Epidermal melanocyte (primary cell): ENCODE measurements at regions not wholly inside any gene's neighbourhood (a gene's known extent, or its start where the extent isn't known, plus 50 kb on each side); places are given as distances from the start of the nearest gene placed in this dataset.
A peak's percentile ranks its signal among the peaks of the same experiment; 100 is the strongest.

Source experiments
- DNase-seq: peaks from one replicate; pipeline ENCODE4 v3.0.0; 2011; ENCODE audit warnings: low spot score; ENCODE audit not compliant: insufficient read length

DNA sequence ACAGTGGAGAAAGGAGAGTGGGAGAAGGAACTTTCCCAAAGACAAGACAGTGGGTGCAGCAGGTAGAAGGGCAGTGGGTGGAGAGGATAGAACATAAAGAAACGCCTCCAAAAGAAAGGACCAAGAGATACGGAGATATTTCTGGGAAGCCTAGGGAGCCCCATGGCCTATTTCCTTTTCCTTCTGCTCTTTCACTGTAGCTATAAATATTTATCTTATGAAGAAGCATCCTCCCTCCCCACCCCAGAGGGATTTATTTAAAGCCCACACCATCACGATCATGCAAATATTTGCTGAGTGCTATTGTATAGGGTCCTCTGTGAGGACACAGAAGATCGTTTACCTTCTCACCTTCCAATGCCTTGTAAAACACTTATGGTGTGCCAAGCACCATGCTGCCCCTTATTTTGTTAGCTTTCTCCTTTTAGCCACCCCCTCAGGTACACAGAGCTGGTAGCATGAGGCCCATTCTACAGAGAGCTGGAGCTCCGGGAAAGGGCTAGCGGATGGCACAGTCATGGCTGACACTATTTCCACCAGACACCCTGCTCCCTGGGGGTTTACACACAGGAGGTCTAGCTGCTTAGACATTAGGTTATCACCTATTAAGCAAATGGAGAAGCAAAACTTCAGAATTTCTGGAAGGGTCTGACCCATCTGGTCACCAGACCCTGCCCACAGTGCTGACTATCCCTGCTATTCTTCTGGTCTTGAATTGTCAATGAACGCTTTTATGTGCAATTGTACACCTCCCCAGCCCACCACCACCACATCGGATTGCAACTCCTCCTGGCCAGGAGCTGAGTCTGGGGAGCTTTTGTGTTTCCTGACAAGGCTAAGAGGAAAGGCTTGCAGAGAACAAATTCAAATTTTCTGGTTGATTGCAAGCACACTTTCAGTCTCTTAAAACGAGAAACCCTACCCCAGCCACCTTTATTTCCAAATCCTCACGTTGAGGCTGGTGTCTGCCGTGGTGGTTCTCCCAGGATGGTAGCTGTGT, 91.8 kb upstream of the KLF7 start:
- DNase-seq = no peak

DNA sequence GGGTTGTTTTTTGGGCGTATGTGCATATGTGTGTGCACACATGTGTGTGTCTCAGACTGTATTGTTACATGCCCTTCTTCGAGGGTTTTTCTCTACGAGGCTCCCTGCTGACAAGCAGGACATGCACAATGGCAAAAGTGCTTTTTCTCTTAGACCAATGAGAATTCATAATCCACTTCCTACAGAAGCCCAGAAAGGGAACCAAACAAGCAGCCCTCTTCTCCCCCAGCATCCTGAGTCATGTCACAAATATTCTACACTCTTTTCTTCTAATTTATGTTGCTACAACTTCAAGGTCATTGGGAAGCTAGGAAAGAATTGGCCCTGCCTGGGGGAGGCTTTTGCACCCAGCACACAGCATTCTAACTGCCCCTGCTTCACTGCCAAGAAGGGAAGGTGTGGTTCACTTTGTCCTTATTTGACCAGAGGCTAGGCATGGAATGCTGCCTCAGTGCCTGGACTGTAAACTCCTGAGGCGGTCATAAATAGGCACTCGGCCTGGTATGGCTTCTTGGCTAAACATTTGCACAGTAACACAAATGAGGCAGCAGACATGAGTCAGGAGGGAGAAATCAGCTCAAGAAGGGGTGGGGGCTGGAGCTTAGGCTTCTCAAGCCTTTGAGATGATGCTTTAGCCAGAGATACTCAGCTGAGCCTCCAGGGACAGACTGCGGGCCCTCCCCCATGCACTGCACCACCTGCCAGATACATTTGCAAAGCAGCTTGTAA, 92.7 kb upstream of the KLF7 start:
- DNase-seq = peak; percentile 40

DNA sequence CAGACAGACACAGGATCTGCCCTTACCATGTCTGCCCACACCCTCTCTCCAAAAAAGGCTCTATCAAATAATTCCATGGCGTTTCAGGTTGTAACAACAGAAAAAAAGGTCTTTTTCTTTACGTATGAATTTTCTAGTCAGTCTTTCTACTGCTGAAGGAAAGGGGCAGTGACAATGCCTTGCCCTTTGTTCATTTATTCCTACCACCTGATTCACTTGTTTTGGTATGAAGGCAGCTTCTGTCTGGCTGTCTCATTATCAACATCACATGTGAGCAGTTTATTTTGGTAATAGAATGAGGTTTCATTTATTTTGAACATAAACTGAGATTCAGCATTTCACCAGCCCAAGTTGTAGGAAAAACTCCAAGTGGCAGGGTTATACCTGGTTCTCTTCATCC, 94.3 kb upstream of the KLF7 start:
- no peak for DNase-seq

DNA sequence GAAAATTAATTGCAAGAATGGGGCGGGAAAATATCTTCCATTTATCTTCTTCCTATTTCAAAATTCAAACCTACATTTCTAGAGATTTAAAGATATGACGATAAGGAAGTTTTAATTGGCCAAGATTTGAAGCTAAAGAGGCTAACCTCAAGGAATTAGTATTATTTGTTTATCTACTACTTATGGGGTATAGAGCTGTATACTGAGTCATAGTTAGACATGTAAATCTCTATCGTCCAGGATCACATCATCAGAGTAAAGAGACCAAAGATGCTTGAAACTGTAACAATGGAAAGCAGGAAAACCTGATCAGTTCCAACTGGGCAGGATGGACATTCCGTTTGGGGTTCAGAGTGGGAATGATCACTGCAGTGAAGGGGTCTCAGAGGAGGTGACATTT, 95.2 kb upstream of the KLF7 start:
- DNase-seq = no peak

DNA sequence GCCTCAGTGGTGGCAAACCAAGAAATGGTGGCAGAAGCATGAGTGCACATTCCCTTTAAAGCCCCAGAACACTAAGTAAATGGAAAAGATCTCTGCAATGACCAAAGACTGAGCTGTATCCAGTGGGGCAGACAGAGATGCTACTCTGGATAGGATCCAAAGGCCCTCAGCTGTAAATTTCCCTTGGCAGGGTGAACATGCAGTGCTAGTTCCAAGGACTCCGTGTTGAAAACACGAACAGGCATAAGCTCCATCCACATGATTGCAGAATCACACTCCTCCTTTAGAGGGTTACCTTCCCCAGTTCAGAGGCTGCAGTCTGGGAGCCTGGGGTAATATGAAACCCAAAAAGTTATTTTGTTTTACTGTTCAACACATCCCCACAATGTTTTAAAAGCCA, 98.6 kb upstream of the KLF7 start:
- no peak for DNase-seq

DNA sequence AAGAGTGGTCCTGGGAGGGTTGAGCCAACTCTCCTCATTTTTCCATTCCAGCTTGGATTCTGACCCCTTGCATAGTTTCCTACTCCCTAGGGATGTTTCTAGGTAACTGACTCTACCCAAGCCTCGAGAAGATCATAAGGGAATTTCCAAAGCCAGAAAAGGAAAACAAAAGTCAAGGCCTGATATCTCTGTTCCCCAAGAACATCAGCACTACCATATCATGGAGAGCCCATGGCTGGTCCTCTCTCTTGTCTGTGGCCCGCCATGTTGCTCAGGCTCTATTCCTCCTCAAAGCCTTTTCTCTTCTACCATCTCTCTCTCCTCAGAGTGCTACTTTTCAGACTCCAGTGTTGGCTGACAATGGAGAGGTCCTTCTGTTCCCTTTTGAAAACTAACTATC, 99.6 kb upstream of the KLF7 start:
- DNase-seq = no peak

DNA sequence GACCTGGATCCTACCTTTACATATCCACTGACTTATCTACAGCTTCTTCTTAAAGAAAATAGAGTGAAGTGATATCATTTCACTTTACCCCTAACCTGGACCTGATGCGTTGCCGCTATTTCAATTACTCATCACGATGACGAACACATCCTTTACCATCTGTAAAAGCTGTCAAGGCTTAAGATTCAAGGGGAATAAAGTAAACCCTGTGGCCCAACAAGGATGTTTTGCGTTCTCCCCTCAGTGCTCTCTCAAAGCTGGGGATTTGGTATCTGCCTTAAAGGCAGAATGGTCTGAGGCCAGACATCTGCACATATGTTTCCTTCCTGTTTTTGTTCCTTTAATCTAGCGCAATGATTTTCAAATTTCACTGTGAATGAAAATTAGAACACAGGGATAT, 100.1 kb upstream of the KLF7 start:
- no peak for DNase-seq

DNA sequence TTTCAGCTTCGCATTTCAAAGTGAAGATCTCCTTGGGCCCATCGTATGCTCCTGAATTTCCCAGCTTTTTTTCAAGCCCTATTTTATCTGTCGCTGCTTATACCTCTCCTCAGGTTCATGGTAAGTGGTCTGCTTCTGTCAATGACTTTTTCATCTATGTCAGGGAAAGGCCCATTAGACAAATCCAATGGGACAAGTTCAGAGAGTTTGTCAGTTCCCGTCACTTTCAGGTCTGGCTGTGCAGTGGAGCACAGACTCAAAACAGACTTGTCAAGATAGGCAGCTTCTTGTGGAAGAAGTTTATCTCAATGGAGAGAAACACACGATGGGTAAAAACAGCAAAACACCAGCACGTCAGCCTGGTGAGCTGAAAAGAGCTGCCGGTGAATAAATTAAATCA, 100.9 kb upstream of the KLF7 start:
- no peak for DNase-seq

DNA sequence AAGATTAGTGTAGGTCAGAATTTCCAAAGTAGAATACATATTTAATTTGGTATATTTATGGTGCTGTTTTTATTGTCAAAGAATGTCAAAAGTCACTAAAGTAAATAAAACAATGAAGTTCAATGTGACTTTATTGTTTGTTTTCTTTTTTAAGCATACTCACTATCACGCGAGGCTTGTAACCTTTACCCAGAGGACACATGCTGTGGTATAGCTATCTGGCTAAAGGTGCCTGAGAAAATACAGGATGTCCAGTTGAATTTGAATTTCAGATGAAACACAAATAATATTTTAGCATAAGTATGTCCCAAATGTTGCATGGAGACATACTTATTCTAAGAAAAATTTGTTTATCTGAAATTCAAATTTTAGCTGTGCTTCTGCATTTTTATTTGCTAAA, 103.3 kb upstream of the KLF7 start:
- no peak for DNase-seq

DNA sequence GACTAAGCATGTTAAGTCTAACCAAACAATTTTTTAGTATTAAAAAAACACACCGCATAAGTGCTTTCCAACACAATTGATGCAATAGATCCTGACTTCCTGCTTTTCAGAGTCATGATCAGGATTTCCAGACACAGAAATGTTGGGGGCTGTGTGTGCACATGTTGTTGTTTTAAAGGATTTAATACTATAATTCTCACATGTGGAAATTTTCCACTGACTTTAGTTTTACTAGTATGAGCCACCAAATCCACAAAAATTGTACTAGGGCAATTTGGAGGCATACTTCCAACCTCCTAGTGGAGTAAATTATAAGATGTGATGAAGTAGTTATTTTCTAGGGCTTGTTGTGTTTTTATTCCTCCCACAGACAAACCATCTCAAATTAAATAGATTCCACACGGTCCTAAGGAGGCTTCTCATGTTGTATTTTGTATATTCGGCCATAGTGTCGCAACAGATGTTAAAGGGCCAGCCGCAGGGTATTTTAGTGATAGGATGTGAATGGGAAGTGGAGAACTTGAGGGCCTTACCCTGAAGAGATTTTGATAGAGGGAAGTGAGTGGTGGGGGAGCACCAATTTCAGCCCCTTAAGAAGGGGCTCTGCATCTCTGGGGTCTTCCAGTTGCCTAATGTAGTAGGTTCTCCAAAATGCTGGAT, 108.9 kb upstream of the KLF7 start:
- no peak for DNase-seq

DNA sequence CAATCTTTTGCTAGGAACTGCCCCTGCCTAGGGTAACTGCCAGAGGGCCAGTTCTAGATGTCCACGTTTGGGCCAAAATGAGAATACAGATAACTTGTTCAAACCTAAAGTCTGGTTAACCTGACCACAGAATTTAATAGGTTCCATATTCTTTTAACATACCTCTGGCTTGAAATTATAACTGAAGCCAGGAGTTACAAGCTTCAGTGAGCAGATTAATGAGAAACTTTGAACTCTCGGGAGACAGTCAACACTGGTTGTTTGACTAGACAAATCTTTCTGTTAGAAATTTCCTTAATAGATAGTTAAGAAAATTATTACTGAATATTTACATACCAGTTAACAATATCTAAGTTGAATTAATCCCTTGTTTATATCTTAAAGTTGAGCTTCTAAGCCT, 110.0 kb upstream of the KLF7 start:
- no peak for DNase-seq

DNA sequence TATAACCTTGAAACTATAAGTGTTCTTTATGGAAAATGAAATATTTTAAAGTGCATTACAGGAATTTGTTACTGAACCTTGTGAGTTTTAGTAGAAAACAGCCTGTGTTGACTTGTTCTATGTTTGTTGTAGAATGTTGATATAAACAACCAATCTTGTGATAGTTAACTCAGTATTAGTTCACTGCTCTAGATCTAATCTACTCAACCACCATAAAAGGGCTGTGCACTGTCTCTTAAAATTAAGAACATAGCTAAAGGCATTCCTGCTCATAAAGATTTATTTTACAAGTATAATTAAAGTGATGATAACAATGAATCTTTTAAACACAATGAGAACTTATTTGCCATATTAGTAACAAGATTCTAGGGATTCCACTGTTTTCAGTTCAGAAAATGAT, 110.5 kb upstream of the KLF7 start:
- no peak for DNase-seq

DNA sequence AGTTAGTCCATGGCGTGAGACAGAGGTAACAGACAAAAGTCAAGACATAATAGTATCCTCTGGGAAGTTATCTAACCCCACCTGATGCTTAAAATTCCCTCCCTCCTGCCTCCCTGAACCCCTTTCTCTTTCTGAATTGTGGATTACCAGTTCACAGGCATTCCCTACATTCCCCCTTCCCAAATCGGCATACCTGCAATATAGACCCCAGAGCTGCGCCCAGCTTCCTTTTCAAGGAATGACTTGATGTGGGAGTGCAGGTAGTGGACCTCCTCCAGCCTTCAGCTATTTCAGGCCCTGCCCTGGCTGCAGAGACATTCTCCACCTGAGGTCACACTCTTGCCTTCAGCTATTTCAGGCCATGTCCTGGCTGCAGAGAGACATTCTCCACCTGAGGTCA, 111.1 kb upstream of the KLF7 start:
- DNase-seq = no peak

DNA sequence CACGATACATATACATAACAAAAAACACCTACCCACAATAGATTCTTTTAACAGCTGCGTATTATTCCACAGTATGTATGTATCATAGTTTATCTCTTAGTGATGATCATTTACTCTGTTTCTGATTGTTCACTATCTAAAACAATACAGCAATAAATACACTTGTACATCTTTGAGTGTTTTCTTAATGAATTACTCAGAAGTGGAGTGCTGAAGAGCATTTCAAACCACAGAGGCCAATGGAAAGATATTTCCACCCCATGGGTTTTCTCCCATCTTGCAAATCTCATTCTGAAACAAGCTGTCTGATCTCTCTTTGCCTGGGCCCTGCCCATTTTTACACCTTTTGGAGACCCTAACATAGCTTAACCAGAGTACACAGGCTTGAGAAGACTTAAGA, 113.8 kb upstream of the KLF7 start:
- no peak for DNase-seq

DNA sequence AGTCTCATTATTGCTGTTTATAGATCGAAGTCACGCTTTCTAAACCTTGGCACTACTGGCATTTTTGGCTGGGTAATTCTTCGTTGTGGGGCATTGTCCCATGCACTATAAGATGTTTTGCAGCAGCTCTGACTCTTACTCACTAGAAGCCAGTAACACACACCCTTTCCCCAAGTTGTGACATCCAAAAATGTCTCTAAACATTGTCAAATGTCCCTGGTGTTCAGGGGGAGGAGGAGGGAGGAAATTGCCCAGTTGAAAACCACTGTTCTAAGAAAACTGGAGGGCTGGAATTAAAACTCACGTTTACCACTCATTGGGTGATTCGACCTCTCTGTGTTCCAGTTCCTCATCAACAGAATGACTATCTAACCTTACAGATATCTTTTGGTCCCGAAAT, 115.7 kb upstream of the KLF7 start:
- no peak for DNase-seq

DNA sequence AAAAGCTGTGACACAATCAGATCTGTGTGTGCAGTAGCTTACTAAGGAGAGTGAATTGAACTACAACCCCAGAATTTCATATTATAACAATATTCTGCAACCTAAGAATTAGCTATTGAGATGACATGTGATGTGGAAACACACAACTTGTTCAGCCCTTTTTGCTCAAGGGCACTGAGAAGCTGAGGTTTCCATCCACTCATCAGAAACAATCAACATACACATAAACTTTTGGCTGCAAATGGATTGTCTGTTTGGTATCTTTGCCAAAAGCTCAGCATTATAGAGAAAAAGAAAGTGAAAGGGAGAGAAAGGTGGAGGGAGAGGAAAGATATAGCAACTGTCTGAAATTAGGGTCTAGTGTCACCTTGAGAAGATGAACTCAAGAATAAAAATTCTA, 117.2 kb upstream of the KLF7 start:
- DNase-seq = peak; percentile 33

DNA sequence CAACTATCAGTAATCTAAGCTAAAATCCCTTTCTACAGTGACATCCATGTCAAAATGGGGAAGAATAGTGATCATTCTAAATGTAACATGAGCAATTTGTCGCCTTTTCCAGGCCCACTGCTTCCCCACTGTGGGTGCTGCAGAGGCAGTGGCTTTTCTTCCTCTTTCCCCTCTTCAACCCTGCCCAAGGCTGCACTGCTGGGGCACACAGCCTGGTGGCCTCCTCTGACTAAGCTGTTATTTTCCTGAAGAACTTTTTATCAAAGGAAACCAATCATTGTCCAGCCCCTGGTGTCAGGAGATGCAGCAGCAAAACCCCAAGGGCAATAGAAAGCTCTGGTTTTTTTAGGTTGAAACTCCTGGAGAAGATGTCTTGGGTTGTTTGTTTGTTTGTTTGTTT, 117.6 kb upstream of the KLF7 start:
- DNase-seq = no peak

DNA sequence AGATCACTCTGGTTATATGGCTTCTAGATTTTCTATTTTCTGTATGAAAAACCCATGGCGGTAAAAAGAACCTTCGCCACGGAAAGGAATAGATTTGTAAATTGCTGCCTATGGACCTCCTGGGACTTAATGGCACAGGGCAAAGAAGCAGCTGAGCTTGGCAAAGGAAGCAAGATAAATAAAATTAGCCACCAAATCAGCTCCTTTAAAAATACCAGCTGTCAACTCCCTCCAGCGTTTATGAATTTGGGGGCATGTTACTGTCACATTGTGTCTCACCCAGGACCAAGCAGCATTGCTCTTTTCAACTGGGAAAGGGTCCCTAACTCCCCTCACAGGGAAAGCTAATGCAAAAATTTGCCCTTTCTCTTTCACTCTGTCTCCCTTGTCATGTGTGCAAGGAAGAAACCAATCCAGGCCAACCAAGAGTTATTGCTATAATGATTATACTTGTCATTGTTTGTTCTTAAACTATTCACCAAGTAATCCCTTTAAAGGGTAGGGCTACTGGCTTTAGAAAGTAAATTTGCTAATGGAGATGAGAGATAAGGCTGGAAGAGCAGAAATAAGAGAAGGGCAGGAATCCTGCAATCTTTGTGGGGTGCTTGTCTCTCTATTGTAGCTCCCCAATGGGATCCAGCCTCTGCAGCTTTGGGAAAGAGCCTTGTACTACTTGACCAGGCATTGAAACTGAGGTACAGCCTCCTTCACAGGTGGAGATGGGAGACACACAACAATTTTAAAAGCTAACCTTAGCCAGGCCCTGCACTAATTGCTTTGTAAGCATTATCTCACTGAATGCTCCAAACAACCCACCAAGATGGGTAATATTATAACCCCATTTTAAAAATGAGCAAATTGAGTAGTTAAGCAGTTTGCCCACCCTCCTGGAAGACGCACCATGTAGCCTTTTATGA, 119.1 kb upstream of the KLF7 start:
- no peak for DNase-seq

DNA sequence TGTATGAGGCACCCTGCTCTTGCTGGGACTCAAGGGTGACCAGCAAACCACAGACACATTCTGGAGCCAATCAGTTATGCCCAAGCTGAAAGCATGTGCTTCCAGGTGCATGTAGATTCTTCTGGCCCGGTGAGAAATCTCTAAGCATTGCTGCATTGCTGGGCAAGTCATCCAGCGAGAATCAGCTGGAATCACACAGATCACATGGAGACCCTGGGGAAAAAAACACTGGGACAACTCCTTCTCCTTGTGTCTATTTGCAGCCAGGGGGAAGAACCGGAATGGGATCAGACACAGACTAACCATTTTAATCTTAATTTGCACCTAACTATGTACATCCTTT, 119.7 kb upstream of the KLF7 start:
- no peak for DNase-seq

DNA sequence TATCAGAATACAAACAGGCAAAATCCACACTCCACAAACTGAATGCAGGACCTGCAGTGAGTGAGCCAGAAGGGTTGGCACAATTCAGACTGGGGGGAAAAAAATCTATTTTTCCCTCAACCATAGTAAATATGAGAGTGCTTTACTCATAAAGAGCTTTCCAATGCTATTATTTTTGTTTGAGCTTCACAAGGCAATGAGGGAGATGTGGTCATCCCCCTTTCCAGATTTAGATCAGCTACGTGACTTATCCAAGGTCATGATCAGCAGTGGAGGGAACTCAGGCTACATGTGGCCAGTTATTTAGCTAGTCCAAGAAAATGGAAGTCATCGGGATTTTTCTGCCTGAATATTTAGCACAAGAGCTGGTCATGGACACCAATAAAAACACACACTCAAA, 120.4 kb upstream of the KLF7 start:
- DNase-seq = no peak

DNA sequence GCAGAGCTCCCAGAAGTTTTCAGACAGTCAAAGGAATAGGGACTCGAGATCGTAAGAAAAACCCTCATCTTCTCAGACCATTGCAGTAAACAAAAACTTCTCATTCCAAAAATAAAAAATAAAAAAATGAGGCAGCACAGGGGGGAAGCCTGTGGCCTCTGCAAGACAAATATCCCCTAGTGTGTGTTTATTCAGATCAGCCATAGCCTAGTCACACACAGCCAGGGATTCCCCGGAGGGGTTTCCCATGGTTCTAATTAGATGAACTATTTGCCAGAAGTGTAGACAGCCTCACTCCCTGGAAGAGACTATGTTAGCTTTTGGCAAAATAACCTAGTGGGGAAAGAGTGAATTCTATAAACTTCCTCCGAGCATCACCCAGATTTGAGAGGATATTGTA, 122.9 kb upstream of the KLF7 start:
- DNase-seq = no peak
